ENCODE measurements at regions not wholly inside any gene's neighbourhood (a gene's known extent, or its start where the extent isn't known, plus 50 kb on each side); places are given as distances from the start of the nearest gene placed in this dataset.

- Histone ChIP-seq H3K9ac (ENCODE audit: low read depth in 1 of 2, low read length in 2 of 2) (no peak overlapping the region), H3K36me3 (ENCODE audit: control insufficient read depth in 2 of 2, insufficient read depth in 2 of 2, low read length in 2 of 2) (no peaks in the 10 kb centered on the region)
Measured at GRCh38 chr1:216777148-216777547, 53.9 kb upstream of the ESRRG start.

More at GRCh38 chr1:216777148-216777547, 53.9 kb upstream of the ESRRG start:
- Histone ChIP-seq H3K9me3 (ENCODE audit: control insufficient read depth in 2 of 2, low read length in 2 of 2) (no peaks in the 10 kb centered on the region), H3K4me3 (ENCODE audit: low read length in 2 of 2) (no peak overlapping the region), H3K27ac (ENCODE audit: low read depth in 2 of 2, low read length in 2 of 2) (no peak overlapping the region), H3K27me3 (ENCODE audit: control insufficient read depth in 2 of 2, insufficient read depth in 2 of 2, low read length in 2 of 2) (no peaks in the 10 kb centered on the region), H3K4me1 (ENCODE audit: control insufficient read depth in 2 of 2, insufficient read depth in 2 of 2, low read length in 2 of 2) (no peaks in the 10 kb centered on the region)
